Adrenal gland (tissue), 5 donors: ENCODE measurements at regions not wholly inside any gene's neighbourhood (a gene's known extent, or its start where the extent isn't known, plus 50 kb on each side); places are given as distances from the start of the nearest gene placed in this dataset.

ENCODE experiments used
- POLR2A ChIP-seq, 2 donors: fragments of 450-650 bp; IDR thresholded peaks; one replicate each; pipeline ENCODE4 v1.6.1; 2017; ENCODE audit warnings: antibody characterized with exemption in 2 of 2, mild to moderate bottlenecking in 2 of 2, moderate library complexity in 1 of 2
- TF ChIP-seq, protein P1 (sequence below), 6 experiments: fragments of 450-650 bp in 4 of 6; fragments of 200-600 bp in 2 of 6; sonication (generic) in 1 of 6; IDR thresholded peaks; 1 replicate in 5 of 6; 2 replicates in 1 of 6; pipeline versions ENCODE4 v1.5.1 to v1.8.0; 2016 to 2021; ENCODE audit warnings: antibody characterized with exemption in 6 of 6, mild to moderate bottlenecking in 2 of 6, moderate library complexity in 1 of 6
- donor health status: DM: no; HTN: no; CAD: no.

DNA sequence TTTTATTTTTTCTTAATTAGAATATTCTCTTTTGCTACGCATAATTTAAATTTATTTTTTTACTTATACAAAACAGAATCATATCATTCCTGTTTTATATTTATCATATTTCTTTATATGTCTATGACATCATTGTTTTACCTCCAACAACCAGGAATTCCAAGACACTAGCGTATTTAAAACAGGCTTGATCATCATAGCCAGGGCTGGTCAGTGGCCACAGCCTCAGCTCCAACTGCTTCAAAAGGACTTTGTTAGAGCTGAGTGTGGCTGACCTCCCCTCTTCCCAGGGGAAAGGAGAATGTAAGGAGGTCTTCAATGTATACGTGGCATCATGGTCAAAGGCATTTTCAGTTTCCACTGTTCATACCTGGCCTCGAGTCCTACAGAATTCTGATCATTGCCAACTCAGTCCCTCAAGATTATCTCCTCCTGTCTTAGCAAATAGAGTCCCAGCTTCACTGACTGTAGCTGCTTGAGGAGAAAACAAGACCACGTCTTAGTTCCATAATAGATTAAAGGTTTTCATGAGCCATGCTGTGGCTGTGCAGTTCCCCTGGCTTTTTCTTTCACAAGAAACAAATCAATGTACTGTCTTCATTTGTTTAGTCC is 444.0 kb downstream of the PTPRC start:
- TF ChIP-seq, protein P1, sequence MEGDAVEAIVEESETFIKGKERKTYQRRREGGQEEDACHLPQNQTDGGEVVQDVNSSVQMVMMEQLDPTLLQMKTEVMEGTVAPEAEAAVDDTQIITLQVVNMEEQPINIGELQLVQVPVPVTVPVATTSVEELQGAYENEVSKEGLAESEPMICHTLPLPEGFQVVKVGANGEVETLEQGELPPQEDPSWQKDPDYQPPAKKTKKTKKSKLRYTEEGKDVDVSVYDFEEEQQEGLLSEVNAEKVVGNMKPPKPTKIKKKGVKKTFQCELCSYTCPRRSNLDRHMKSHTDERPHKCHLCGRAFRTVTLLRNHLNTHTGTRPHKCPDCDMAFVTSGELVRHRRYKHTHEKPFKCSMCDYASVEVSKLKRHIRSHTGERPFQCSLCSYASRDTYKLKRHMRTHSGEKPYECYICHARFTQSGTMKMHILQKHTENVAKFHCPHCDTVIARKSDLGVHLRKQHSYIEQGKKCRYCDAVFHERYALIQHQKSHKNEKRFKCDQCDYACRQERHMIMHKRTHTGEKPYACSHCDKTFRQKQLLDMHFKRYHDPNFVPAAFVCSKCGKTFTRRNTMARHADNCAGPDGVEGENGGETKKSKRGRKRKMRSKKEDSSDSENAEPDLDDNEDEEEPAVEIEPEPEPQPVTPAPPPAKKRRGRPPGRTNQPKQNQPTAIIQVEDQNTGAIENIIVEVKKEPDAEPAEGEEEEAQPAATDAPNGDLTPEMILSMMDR (IDR thresholded peaks at IDR 0.05) = no peak
- no peak for TF ChIP-seq POLR2A (IDR thresholded peaks at IDR 0.05)
